Endothelial cell (in vitro differentiated cells): ENCODE measurements at regions not wholly inside any gene's neighbourhood (a gene's known extent, or its start where the extent isn't known, plus 50 kb on each side); places are given as distances from the start of the nearest gene placed in this dataset.

Experiments used
- DNase-seq: peaks from one replicate; pipeline ENCODE4 v3.0.0; 2021; ENCODE audit warnings: low spot score
- H3K27ac Mint-ChIP-seq: one replicate; pipeline ENCODE4 v1.8.0; 2021; ENCODE audit warnings: mixed read lengths, inconsistent platforms; ENCODE audit not compliant: unreplicated experiment
- H3K27me3 Mint-ChIP-seq: one replicate; pipeline ENCODE4 v1.8.0; 2021; ENCODE audit warnings: mild to moderate bottlenecking, moderate library complexity, mixed read lengths, inconsistent platforms; ENCODE audit not compliant: unreplicated experiment
- H3K36me3 Mint-ChIP-seq: one replicate; pipeline ENCODE4 v1.8.0; 2021; ENCODE audit warnings: mild to moderate bottlenecking, low read depth, mixed read lengths, inconsistent platforms; ENCODE audit not compliant: unreplicated experiment
- H3K4me1 Mint-ChIP-seq: one replicate; pipeline ENCODE4 v1.8.0; 2021; ENCODE audit warnings: mild to moderate bottlenecking, mixed read lengths, inconsistent platforms; ENCODE audit not compliant: unreplicated experiment
- H3K4me3 Mint-ChIP-seq: one replicate; pipeline ENCODE4 v1.8.0; 2021; ENCODE audit warnings: mild to moderate bottlenecking, mixed read lengths, inconsistent platforms; ENCODE audit not compliant: unreplicated experiment
- H3K9me3 Mint-ChIP-seq: one replicate; pipeline ENCODE4 v1.8.0; 2021; ENCODE audit warnings: mixed read lengths, inconsistent platforms; ENCODE audit not compliant: unreplicated experiment
- TF ChIP-seq, protein P1 (sequence below): fragments of 200-600 bp; sonication (generic); IDR thresholded peaks from one replicate; pipeline ENCODE4 v1.5.0; 2021; ENCODE audit warnings: antibody characterized with exemption; ENCODE audit not compliant: unreplicated experiment

DNA sequence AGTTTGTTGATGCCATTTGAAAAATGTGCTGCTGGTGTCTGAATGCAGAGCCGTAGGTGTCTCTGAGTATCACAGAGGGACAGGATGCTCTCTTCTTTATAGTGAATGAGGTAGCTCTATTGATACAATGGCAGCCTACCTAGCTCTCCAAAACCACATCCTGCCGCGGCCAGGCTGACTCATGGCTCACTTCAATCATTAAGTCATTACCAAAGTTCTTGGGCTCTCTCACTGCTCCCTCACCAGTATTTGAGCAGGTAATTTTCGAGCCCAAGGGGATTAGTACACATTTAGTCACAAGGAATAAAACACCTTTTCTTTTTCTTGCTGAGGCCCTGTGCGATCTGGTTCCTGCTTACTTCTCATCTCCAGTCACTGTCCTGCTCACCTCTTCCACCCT lies 509.0 kb upstream of the LARGE1 start:
- Mint-ChIP-seq H3K27me3 (peaks cover 3% of the 10 kb centered on the region), H3K27ac (no peak overlapping the region), H3K9me3 (peaks cover 39% of the 10 kb centered on the region), H3K4me3 (no peak overlapping the region), H3K4me1 (no peaks in the 10 kb centered on the region), H3K36me3 (no peaks in the 10 kb centered on the region)
- no peak for DNase-seq
- TF ChIP-seq, protein P1, sequence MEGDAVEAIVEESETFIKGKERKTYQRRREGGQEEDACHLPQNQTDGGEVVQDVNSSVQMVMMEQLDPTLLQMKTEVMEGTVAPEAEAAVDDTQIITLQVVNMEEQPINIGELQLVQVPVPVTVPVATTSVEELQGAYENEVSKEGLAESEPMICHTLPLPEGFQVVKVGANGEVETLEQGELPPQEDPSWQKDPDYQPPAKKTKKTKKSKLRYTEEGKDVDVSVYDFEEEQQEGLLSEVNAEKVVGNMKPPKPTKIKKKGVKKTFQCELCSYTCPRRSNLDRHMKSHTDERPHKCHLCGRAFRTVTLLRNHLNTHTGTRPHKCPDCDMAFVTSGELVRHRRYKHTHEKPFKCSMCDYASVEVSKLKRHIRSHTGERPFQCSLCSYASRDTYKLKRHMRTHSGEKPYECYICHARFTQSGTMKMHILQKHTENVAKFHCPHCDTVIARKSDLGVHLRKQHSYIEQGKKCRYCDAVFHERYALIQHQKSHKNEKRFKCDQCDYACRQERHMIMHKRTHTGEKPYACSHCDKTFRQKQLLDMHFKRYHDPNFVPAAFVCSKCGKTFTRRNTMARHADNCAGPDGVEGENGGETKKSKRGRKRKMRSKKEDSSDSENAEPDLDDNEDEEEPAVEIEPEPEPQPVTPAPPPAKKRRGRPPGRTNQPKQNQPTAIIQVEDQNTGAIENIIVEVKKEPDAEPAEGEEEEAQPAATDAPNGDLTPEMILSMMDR: no peak

DNA sequence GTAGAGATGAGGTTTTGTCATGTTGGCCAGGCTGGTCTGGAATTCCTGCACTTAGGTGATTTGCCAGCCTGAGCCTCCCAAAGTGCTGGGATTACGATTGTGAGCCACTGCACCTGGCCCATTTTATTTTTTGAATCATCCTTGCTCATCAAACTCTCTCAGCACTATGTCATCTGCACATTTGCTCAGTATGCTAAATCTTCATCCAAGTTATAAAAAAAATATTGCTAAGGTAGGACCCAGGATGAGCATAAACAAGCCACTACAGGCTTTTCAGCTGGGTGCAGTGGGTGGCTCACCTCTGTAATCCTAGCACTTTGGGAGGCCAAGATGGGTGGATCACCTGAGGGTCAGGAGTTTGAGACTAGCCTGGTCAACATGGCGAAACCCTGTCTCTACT lies 510.1 kb upstream of the LARGE1 start:
- Mint-ChIP-seq H3K4me3 (no peak overlapping the region), H3K9me3 (peaks cover 43% of the 10 kb centered on the region), H3K27ac (no peak overlapping the region), H3K36me3 (no peaks in the 10 kb centered on the region), H3K27me3 (peaks cover 3% of the 10 kb centered on the region), H3K4me1 (no peaks in the 10 kb centered on the region)
- DNase-seq: no peak
- TF ChIP-seq, protein P1: no peak

DNA sequence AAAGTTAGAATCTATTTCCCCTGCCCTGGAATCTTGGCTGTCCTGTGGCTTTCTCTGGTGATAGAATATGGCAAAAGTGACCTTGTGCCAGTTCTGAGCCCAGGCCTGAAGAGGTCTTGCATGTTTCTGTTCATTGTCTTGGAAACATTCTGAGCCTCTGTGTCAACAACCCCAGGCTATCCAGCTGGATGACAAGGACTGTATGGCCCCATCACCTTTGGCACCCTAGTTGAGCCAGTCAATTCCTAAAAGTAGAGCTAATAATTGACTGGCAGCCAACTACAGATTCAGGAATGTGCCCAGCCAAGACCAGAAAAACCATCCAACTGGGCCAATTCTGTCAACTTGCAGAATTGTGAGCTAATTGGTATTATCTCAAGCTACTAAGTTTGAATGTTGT lies 514.1 kb upstream of the LARGE1 start:
- TF ChIP-seq, protein P1: no peak
- H3K4me3 Mint-ChIP-seq: no peak overlapping the region
- peaks cover 8% of the 10 kb centered on the region for H3K36me3 Mint-ChIP-seq
- H3K27me3 Mint-ChIP-seq: no peaks in the 10 kb centered on the region
- no peaks in the 10 kb centered on the region for H3K4me1 Mint-ChIP-seq
- no peak for DNase-seq
- peaks cover 41% of the 10 kb centered on the region for H3K9me3 Mint-ChIP-seq
- H3K27ac Mint-ChIP-seq: no peak overlapping the region

DNA sequence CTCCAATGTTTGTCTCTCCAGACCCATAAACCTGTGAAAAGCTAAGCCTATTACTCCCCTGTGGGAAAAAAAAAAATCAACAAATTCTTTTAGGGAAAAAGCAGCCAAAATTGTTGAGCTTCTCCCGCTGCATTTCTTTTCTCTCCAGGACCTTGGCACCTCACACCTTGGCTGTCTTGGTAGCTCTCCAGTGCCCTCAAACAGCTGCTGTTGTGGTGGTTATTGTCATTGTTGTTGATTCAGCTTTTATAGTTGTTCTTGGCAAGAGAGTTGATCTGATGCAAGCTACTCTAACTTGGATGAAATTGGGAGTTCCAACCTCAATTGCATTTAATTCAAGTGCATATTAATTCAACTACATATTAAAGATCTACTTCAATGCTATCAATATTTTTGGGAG lies 516.9 kb upstream of the LARGE1 start:
- Mint-ChIP-seq H3K9me3 (peaks cover 48% of the 10 kb centered on the region), H3K4me3 (no peak overlapping the region), H3K27ac (no peak overlapping the region), H3K27me3 (no peaks in the 10 kb centered on the region), H3K4me1 (no peaks in the 10 kb centered on the region), H3K36me3 (peaks cover 11% of the 10 kb centered on the region)
- TF ChIP-seq, protein P1: no peak
- no peak for DNase-seq

DNA sequence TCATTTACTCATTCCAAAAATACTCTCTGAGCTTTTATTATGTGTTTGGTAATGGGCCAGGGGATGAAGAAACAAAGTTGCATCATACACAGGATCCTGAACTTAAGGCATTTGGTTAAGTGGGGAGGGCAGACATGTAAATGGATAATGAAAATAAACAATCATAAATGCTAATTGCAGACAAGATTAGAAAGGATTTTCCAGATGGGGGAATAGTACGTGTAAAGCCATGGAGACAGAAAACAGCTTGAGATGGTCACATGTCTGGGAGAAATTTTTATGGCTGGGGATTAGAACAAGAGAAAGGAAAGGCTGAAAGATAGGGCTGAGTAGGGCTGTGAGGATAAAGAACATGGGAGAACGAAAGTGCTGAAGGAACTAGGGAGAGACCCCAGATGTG lies 534.3 kb upstream of the LARGE1 start:
- TF ChIP-seq, protein P1: no peak
- no peaks in the 10 kb centered on the region for H3K4me1 Mint-ChIP-seq
- H3K4me3 Mint-ChIP-seq: no peak overlapping the region
- H3K27ac Mint-ChIP-seq: no peak overlapping the region
- no peaks in the 10 kb centered on the region for H3K36me3 Mint-ChIP-seq
- H3K9me3 Mint-ChIP-seq: peaks cover 38% of the 10 kb centered on the region
- H3K27me3 Mint-ChIP-seq: no peaks in the 10 kb centered on the region
- no peak for DNase-seq
